ENCODE measurements at regions not wholly inside any gene's neighbourhood (a gene's known extent, or its start where the extent isn't known, plus 50 kb on each side); places are given as distances from the start of the nearest gene placed in this dataset.

DNA sequence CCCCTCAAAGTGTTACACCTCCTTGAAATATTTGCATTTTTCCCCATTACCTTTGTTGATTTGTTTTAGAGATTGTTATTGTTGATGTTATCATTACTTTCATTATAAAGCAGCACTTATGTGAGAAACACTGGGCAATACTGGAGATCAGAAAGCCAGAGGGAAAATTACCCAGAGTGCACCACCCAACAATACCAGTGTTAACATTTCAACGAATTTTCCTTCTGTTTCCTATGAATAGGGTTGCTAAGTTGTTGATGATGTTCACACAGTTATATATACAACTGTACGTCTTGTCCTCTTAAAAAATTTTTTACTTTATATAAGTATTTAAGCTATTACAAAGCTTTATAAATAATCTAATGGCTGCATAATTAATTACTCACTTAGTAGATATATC lies 173.6 kb upstream of the UMPS start:
- Histone ChIP-seq H3K14ac (ENCODE audit: insufficient read length) (no peak overlapping the region), H4K91ac (replicated peaks; ENCODE audit: insufficient read length, low read length) (no peak overlapping the region), H2AFZ (ENCODE audit: low read length) (no peak overlapping the region), H3K27ac (ENCODE audit: low read depth, low read length) (no peak overlapping the region), H3K56ac (replicated peaks; ENCODE audit: insufficient read length, low read depth, low read length) (no peak overlapping the region), H4K8ac (ENCODE audit: extremely low read depth, insufficient read depth, low read length) (no peak overlapping the region), H2BK120ac (replicated peaks; ENCODE audit: low read depth, low read length) (no peak overlapping the region), H2BK5ac (ENCODE audit: low read depth, low read length) (no peak overlapping the region), H3K27me3 (replicated peaks in 1 of 4; ENCODE audit: control insufficient read depth in 3 of 4, extremely low read depth in 1 of 4, insufficient read depth in 3 of 4, low read length in 3 of 4) (no peaks in the 10 kb centered on the region), H3K23ac (ENCODE audit: insufficient read length) (no peak overlapping the region), H3K9ac (replicated peaks in 1 of 4; ENCODE audit: extremely low read depth in 1 of 4, low read depth in 3 of 4, low read length in 3 of 4) (no peak overlapping the region), H3K4me2 (ENCODE audit: insufficient read depth in 1 of 2, low read depth in 2 of 2, low read length in 2 of 2) (no peak overlapping the region), H4K20me1 (replicated peaks in 1 of 2; ENCODE audit: control insufficient read depth in 1 of 2, insufficient read depth in 2 of 2, low read length in 2 of 2) (no peaks in the 10 kb centered on the region), H3K4me3 (ENCODE audit: extremely low read depth in 1 of 4, insufficient read depth in 2 of 4, low read depth in 3 of 4, low read length in 4 of 4) (no peak overlapping the region), H3K79me2 (ENCODE audit: control insufficient read depth in 1 of 2, insufficient read depth in 2 of 2, low read length in 2 of 2) (no peaks in the 10 kb centered on the region), H3K4ac (replicated peaks; ENCODE audit: insufficient read length, low read depth, low read length) (no peak overlapping the region), H2BK20ac (ENCODE audit: low read length) (no peak overlapping the region), H3K9me3 (ENCODE audit: insufficient read depth in 2 of 2, low read depth in 1 of 2, low read length in 1 of 2) (no peaks in the 10 kb centered on the region), H2BK12ac (ENCODE audit: low read depth, low read length) (no peak overlapping the region), H3K4me1 (replicated peaks in 1 of 4; ENCODE audit: control insufficient read depth in 3 of 4, insufficient read depth in 4 of 4, low read length in 3 of 4) (peaks cover 0 to 4% (median 2%) of the 10 kb centered on the region in 4 experiments; a peak in 4 of 7 replicates), H3K18ac (ENCODE audit: extremely low read depth, low read length) (no peak overlapping the region), H2AK5ac (ENCODE audit: low read depth, low read length) (no peak overlapping the region), H3K36me3 (ENCODE audit: control insufficient read depth in 2 of 4, insufficient read depth in 4 of 4, low read length in 3 of 4) (no peaks in the 10 kb centered on the region), H3K79me1 (ENCODE audit: low read depth, low read length) (no peaks in the 10 kb centered on the region), H2BK15ac (ENCODE audit: low read length) (no peak overlapping the region), H3K23me2 (ENCODE audit: low read depth, low read length) (no peaks in the 10 kb centered on the region), H4K5ac (ENCODE audit: insufficient read length, low read depth, low read length) (no peak overlapping the region)
- POLR2A ChIA-PET (ENCODE audit: partially characterized antibody), result interaction anchor here (0.6 kb wide), 1 partner anchor 402 kb away, joined by 3 read pairs; no protein-coding TSS in a partner anchor
- CTCF ChIA-PET (ENCODE audit: partially characterized antibody), result interaction anchor here (0.6 to 5.4 kb wide), 9 partner anchors 9 to 870 kb away, joined by 3 to 73 read pairs (median 3); no protein-coding TSS in a partner anchor
- WGBS, 2 experiments (ENCODE audit: extremely low coverage in 1 of 2, insufficient coverage in 1 of 2, insufficient read length in 1 of 2, insufficient replicate concordance in 2 of 2, low coverage in 1 of 2, low lambda C conversion rate in 2 of 2, missing lambda C conversion rate in 1 of 2), result 91% methylated on average over 2 of the region's 2 CpGs; no CpG with 5 or more reads in 1 of the 2 experiments
- FAIRE-seq (no peak), DNase-seq (ENCODE audit: low read depth in 1 of 2, low spot score in 2 of 2) (no peak)
- TF ChIP-seq SP2 (IDR thresholded peaks at IDR 0.05; ENCODE audit: low read length), result no peak
- TF ChIP-seq POLR2A (IDR thresholded peaks at IDR 0.05; ENCODE audit: control extremely low read depth in 1 of 2, low read depth in 2 of 2, low read length in 2 of 2), result no peak
- no peak for TF ChIP-seq PHF8 (conservative IDR thresholded peaks at IDR 0.05; ENCODE audit: low read depth, low read length)
- TF ChIP-seq MAFK (IDR thresholded peaks at IDR 0.05; ENCODE audit: low read depth, low read length), result no peak
- no peak for TF ChIP-seq TBP (IDR thresholded peaks at IDR 0.05; ENCODE audit: low read depth, low read length)
- TF ChIP-seq RBBP5 (IDR thresholded peaks at IDR 0.05; ENCODE audit: borderline replicate concordance, low read depth, low read length), result no peak
- TF ChIP-seq NANOG (IDR thresholded peaks at IDR 0.05; ENCODE audit: insufficient read depth, low read depth, low read length, poor library complexity, severe bottlenecking), result no peak
- no peak for TF ChIP-seq KDM4A (IDR thresholded peaks at IDR 0.05; ENCODE audit: low read depth, low read length, severe bottlenecking)
- TF ChIP-seq JUND (IDR thresholded peaks at IDR 0.05; ENCODE audit: low read length), result no peak
- no peak for TF ChIP-seq CTBP2 (IDR thresholded peaks at IDR 0.05; ENCODE audit: borderline replicate concordance, insufficient read depth, insufficient read length, low read length)
- TF ChIP-seq, protein P1, sequence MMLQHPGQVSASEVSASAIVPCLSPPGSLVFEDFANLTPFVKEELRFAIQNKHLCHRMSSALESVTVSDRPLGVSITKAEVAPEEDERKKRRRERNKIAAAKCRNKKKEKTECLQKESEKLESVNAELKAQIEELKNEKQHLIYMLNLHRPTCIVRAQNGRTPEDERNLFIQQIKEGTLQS (IDR thresholded peaks at IDR 0.05; ENCODE audit: insufficient read depth, low read depth, low read length), result no peak
- TF ChIP-seq SAP30 (IDR thresholded peaks at IDR 0.05; ENCODE audit: insufficient read depth, insufficient replicate concordance, low read length), result no peak
- TF ChIP-seq RXRA (IDR thresholded peaks at IDR 0.05; ENCODE audit: insufficient read depth, low read depth, low read length), result no peak
- no peak for TF ChIP-seq BCL11A (IDR thresholded peaks at IDR 0.05; ENCODE audit: low read depth in 2 of 2, low read length in 2 of 2)
